Endothelial cell of umbilical vein (primary cell): ENCODE measurements at regions not wholly inside any gene's neighbourhood (a gene's known extent, or its start where the extent isn't known, plus 50 kb on each side); places are given as distances from the start of the nearest gene placed in this dataset.

Experiments used
- EZH2 ChIP-seq: IDR thresholded peaks from 2 replicates; pipeline ENCODE4 v1.6.1; 2012; ENCODE audit warnings: borderline replicate concordance, low read depth, mild to moderate bottlenecking, moderate library complexity, low read length, inconsistent platforms; ENCODE audit not compliant: severe bottlenecking
- TF ChIP-seq, protein P1 (sequence below), 2 donors: IDR thresholded peaks; 1 replicate in 1 of 2; 2 replicates in 1 of 2; pipeline ENCODE4 v1.5.1; 2011; ENCODE audit warnings: low read length in 2 of 2, mild to moderate bottlenecking in 2 of 2, moderate library complexity in 2 of 2, control low read depth in 1 of 2, inconsistent platforms in 1 of 2, low read depth in 1 of 2; ENCODE audit not compliant: insufficient read depth in 1 of 2; ENCODE audit errors: extremely low read depth in 1 of 2

DNA sequence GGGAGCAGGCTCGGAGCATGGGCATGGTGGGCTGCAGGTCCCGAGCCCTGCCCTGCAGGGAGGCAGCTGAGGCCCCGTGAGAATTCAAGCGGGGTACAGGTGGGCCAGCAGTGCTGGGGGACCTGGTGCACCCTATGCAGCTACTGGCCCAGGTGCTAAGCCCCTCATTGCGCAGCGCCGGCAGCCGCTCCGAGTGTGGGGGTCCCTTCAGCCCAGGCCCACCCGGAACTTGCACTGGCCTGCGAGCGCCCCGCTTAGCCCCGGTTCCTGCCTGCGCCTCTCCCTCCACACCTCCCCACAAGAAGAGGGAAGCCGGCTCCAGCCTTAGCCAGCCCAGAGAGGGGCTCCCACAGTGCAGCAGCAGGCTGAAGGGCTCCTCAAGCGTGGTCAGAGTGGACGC, 250.7 kb downstream of the CRPPA start:
- TF ChIP-seq, protein P1, sequence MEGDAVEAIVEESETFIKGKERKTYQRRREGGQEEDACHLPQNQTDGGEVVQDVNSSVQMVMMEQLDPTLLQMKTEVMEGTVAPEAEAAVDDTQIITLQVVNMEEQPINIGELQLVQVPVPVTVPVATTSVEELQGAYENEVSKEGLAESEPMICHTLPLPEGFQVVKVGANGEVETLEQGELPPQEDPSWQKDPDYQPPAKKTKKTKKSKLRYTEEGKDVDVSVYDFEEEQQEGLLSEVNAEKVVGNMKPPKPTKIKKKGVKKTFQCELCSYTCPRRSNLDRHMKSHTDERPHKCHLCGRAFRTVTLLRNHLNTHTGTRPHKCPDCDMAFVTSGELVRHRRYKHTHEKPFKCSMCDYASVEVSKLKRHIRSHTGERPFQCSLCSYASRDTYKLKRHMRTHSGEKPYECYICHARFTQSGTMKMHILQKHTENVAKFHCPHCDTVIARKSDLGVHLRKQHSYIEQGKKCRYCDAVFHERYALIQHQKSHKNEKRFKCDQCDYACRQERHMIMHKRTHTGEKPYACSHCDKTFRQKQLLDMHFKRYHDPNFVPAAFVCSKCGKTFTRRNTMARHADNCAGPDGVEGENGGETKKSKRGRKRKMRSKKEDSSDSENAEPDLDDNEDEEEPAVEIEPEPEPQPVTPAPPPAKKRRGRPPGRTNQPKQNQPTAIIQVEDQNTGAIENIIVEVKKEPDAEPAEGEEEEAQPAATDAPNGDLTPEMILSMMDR (IDR thresholded peaks at IDR 0.05; ENCODE audit: extremely low read depth in 1 of 2, insufficient read depth in 1 of 2, low read depth in 1 of 2, low read length in 2 of 2), result no peak
- no peak for TF ChIP-seq EZH2
